ENCODE measurements at regions not wholly inside any gene's neighbourhood (a gene's known extent, or its start where the extent isn't known, plus 50 kb on each side); places are given as distances from the start of the nearest gene placed in this dataset.

GRCh38 chr2:16023506-16024360 lies 83.4 kb downstream of the MYCN start:
- Histone ChIP-seq H3K27ac (no peak overlapping the region), H3K4me3 (no peak overlapping the region), H3K4me1 (no peaks in the 10 kb centered on the region), H3K36me3 (no peaks in the 10 kb centered on the region), H3K27me3 (no peaks in the 10 kb centered on the region), H3K9me3 (no peaks in the 10 kb centered on the region)
- TF ChIP-seq POLR2AphosphoS5 (IDR thresholded peaks at IDR 0.05) (no peak), CTCF (IDR thresholded peaks at IDR 0.05) (no peak), POLR2A (IDR thresholded peaks at IDR 0.05) (no peak), EP300 (IDR thresholded peaks at IDR 0.05) (no peak)
- intact Hi-C loops (cut with DNase I) = no loop called here
- no peak for DNase-seq
- 81 to 82% methylated on average over 5 of the region's 5 CpGs for WGBS, 2 donors

GRCh38 chr2:16022548-16023240 lies 82.3 kb downstream of the MYCN start:
- 81 to 90% methylated on average over 6 of the region's 6 CpGs for WGBS, 2 donors
- TF ChIP-seq EP300 (IDR thresholded peaks at IDR 0.05) (no peak), POLR2AphosphoS5 (IDR thresholded peaks at IDR 0.05) (no peak), POLR2A (IDR thresholded peaks at IDR 0.05) (no peak), CTCF (IDR thresholded peaks at IDR 0.05) (no peak)
- Histone ChIP-seq H3K4me3 (no peak overlapping the region), H3K27me3 (no peaks in the 10 kb centered on the region), H3K27ac (no peak overlapping the region), H3K4me1 (no peaks in the 10 kb centered on the region), H3K36me3 (no peaks in the 10 kb centered on the region), H3K9me3 (no peaks in the 10 kb centered on the region)
- intact Hi-C loops (cut with DNase I) = no loop called here
- no peak for DNase-seq

GRCh38 chr2:16021611-16022363 lies 81.4 kb downstream of the MYCN start:
- no peaks in the 10 kb centered on the region for H3K4me1 ChIP-seq
- WGBS, 2 donors = 32 to 58% methylated on average over 4 of the region's 4 CpGs
- H3K4me3 ChIP-seq = no peak overlapping the region
- no peak for TF ChIP-seq POLR2AphosphoS5 (IDR thresholded peaks at IDR 0.05)
- H3K9me3 ChIP-seq = no peaks in the 10 kb centered on the region
- no peak for DNase-seq
- H3K27ac ChIP-seq = no peak overlapping the region
- H3K36me3 ChIP-seq = no peaks in the 10 kb centered on the region
- no peaks in the 10 kb centered on the region for H3K27me3 ChIP-seq
- intact Hi-C loops (cut with DNase I) = no loop called here

GRCh38 chr2:16020389-16021008 lies 80.1 kb downstream of the MYCN start:
- DNase-seq = no peak
- intact Hi-C loops (cut with DNase I) = no loop called here
- Histone ChIP-seq H3K4me1 (no peaks in the 10 kb centered on the region), H3K27me3 (peaks cover 0 to 2% (median 0%) of the 10 kb centered on the region in 3 donors), H3K36me3 (no peaks in the 10 kb centered on the region), H3K9me3 (no peaks in the 10 kb centered on the region), H3K27ac (no peak overlapping the region), H3K4me3 (no peak overlapping the region)
- 86 to 92% methylated on average over 5 of the region's 5 CpGs for WGBS, 2 donors
- no peak for TF ChIP-seq EP300 (IDR thresholded peaks at IDR 0.05)
- no peak for TF ChIP-seq CTCF (IDR thresholded peaks at IDR 0.05)
- TF ChIP-seq POLR2AphosphoS5 (IDR thresholded peaks at IDR 0.05) = no peak
- no peak for TF ChIP-seq POLR2A (IDR thresholded peaks at IDR 0.05)

All from sigmoid colon (tissue), 6 donors.